ENCODE measurements at regions not wholly inside any gene's neighbourhood (a gene's known extent, or its start where the extent isn't known, plus 50 kb on each side); places are given as distances from the start of the nearest gene placed in this dataset.

- Mint-ChIP-seq H3K27me3 (no peaks in the 10 kb centered on the region), H3K4me3 (no peak overlapping the region), H3K27ac (no peak overlapping the region), H3K36me3 (ENCODE audit: insufficient read depth) (no peaks in the 10 kb centered on the region), H3K4me1 (ENCODE audit: low read depth in 2 of 2) (no peaks in the 10 kb centered on the region), H3K9me3 (peaks cover 6 to 25% of the 10 kb centered on the region in 2 donors)
- ATAC-seq (replicated peaks) (no peak), DNase-seq (no peak)
Observed at GRCh38 chr6:91781946-91782345, 1195.1 kb upstream of the MAP3K7 start.

GRCh38 chr6:91780270-91780669, 1193.4 kb upstream of the MAP3K7 start:
- no peaks in the 10 kb centered on the region for H3K27me3 Mint-ChIP-seq
- H3K4me1 Mint-ChIP-seq (ENCODE audit: low read depth in 2 of 2), result no peaks in the 10 kb centered on the region
- H3K36me3 Mint-ChIP-seq (ENCODE audit: insufficient read depth), result no peaks in the 10 kb centered on the region
- no peak overlapping the region for H3K4me3 Mint-ChIP-seq
- DNase-seq (no peak), ATAC-seq (replicated peaks) (no peak)
- peaks cover 10 to 23% of the 10 kb centered on the region in 2 donors for H3K9me3 Mint-ChIP-seq
- H3K27ac Mint-ChIP-seq, result no peak overlapping the region

- Mint-ChIP-seq H3K9me3 (peaks cover 0 to 8% of the 10 kb centered on the region in 2 donors), H3K36me3 (ENCODE audit: insufficient read depth) (no peaks in the 10 kb centered on the region), H3K4me1 (ENCODE audit: low read depth in 2 of 2) (no peaks in the 10 kb centered on the region), H3K4me3 (no peak overlapping the region), H3K27me3 (no peaks in the 10 kb centered on the region), H3K27ac (no peak overlapping the region)
- DNase-seq (no peak), ATAC-seq (replicated peaks) (no peak)
Observed at GRCh38 chr6:91761621-91762020, 1174.7 kb upstream of the MAP3K7 start.

- H3K27me3 Mint-ChIP-seq, result no peaks in the 10 kb centered on the region
- no peaks in the 10 kb centered on the region for H3K36me3 Mint-ChIP-seq (ENCODE audit: insufficient read depth)
- H3K4me1 Mint-ChIP-seq (ENCODE audit: low read depth in 2 of 2), result no peaks in the 10 kb centered on the region
- H3K4me3 Mint-ChIP-seq, result no peak overlapping the region
- peaks cover 0 to 10% of the 10 kb centered on the region in 2 donors for H3K9me3 Mint-ChIP-seq
- ATAC-seq (replicated peaks) (no peak), DNase-seq (no peak)
- no peak overlapping the region for H3K27ac Mint-ChIP-seq
Observed at GRCh38 chr6:91754691-91755090, 1167.8 kb upstream of the MAP3K7 start.

- no peaks in the 10 kb centered on the region for H3K4me1 Mint-ChIP-seq (ENCODE audit: low read depth in 2 of 2)
- H3K27ac Mint-ChIP-seq, result no peak overlapping the region
- H3K36me3 Mint-ChIP-seq (ENCODE audit: insufficient read depth), result no peaks in the 10 kb centered on the region
- H3K9me3 Mint-ChIP-seq, result peaks cover 0 to 10% of the 10 kb centered on the region in 2 donors
- DNase-seq, result no peak
- no peak overlapping the region for H3K4me3 Mint-ChIP-seq
- no peaks in the 10 kb centered on the region for H3K27me3 Mint-ChIP-seq
- no peak for ATAC-seq (replicated peaks)
Observed at GRCh38 chr6:91751526-91751925, 1164.7 kb upstream of the MAP3K7 start.

- Mint-ChIP-seq H3K9me3 (peaks cover 3 to 7% of the 10 kb centered on the region in 2 donors), H3K27me3 (no peaks in the 10 kb centered on the region), H3K4me3 (no peak overlapping the region), H3K27ac (no peak overlapping the region), H3K4me1 (ENCODE audit: low read depth in 2 of 2) (no peaks in the 10 kb centered on the region), H3K36me3 (ENCODE audit: insufficient read depth) (no peaks in the 10 kb centered on the region)
- ATAC-seq (replicated peaks), result no peak
- DNase-seq, result no peak
Observed at GRCh38 chr6:91744566-91744965, 1157.7 kb upstream of the MAP3K7 start.

GRCh38 chr6:91743756-91744155, 1156.9 kb upstream of the MAP3K7 start:
- Mint-ChIP-seq H3K27me3 (no peaks in the 10 kb centered on the region), H3K4me3 (no peak overlapping the region), H3K27ac (no peak overlapping the region), H3K9me3 (peaks cover under 1 to 7% of the 10 kb centered on the region in 2 donors), H3K4me1 (ENCODE audit: low read depth in 2 of 2) (no peaks in the 10 kb centered on the region), H3K36me3 (ENCODE audit: insufficient read depth) (no peaks in the 10 kb centered on the region)
- DNase-seq, result no peak
- ATAC-seq (replicated peaks), result no peak

GRCh38 chr6:91731939-91732338, 1145.1 kb upstream of the MAP3K7 start:
- DNase-seq (no peak), ATAC-seq (replicated peaks) (no peak)
- Mint-ChIP-seq H3K27me3 (no peaks in the 10 kb centered on the region), H3K4me3 (no peak overlapping the region), H3K9me3 (peaks cover 11% of the 10 kb centered on the region in 2 donors), H3K4me1 (ENCODE audit: low read depth in 2 of 2) (no peaks in the 10 kb centered on the region), H3K36me3 (ENCODE audit: insufficient read depth) (no peaks in the 10 kb centered on the region), H3K27ac (no peak overlapping the region)

- Mint-ChIP-seq H3K36me3 (ENCODE audit: insufficient read depth) (no peaks in the 10 kb centered on the region), H3K9me3 (peaks cover 11% of the 10 kb centered on the region in 2 donors), H3K4me3 (no peak overlapping the region), H3K27ac (no peak overlapping the region), H3K27me3 (no peaks in the 10 kb centered on the region), H3K4me1 (ENCODE audit: low read depth in 2 of 2) (no peaks in the 10 kb centered on the region)
- DNase-seq, result no peak
- no peak for ATAC-seq (replicated peaks)
Observed at GRCh38 chr6:91730710-91731109, 1143.8 kb upstream of the MAP3K7 start.

GRCh38 chr6:91720324-91720723, 1133.5 kb upstream of the MAP3K7 start:
- H3K27me3 Mint-ChIP-seq, result no peaks in the 10 kb centered on the region
- H3K4me3 Mint-ChIP-seq, result no peak overlapping the region
- H3K36me3 Mint-ChIP-seq (ENCODE audit: insufficient read depth), result no peaks in the 10 kb centered on the region
- DNase-seq (no peak), ATAC-seq (replicated peaks) (no peak)
- H3K9me3 Mint-ChIP-seq, result peaks cover 0 to 4% of the 10 kb centered on the region in 2 donors
- no peak overlapping the region for H3K27ac Mint-ChIP-seq
- H3K4me1 Mint-ChIP-seq (ENCODE audit: low read depth in 2 of 2), result no peaks in the 10 kb centered on the region

GRCh38 chr6:91719414-91719813, 1132.5 kb upstream of the MAP3K7 start:
- no peak overlapping the region for H3K4me3 Mint-ChIP-seq
- no peaks in the 10 kb centered on the region for H3K4me1 Mint-ChIP-seq (ENCODE audit: low read depth in 2 of 2)
- H3K27me3 Mint-ChIP-seq, result no peaks in the 10 kb centered on the region
- no peak for ATAC-seq (replicated peaks)
- H3K36me3 Mint-ChIP-seq (ENCODE audit: insufficient read depth), result no peaks in the 10 kb centered on the region
- H3K27ac Mint-ChIP-seq, result no peak overlapping the region
- peaks cover 0 to 4% of the 10 kb centered on the region in 2 donors for H3K9me3 Mint-ChIP-seq
- no peak for DNase-seq

GRCh38 chr6:91718198-91718597, 1131.3 kb upstream of the MAP3K7 start:
- H3K27ac Mint-ChIP-seq, result no peak overlapping the region
- ATAC-seq (replicated peaks) (no peak), DNase-seq (no peak)
- no peak overlapping the region for H3K4me3 Mint-ChIP-seq
- H3K9me3 Mint-ChIP-seq, result peaks cover 2% of the 10 kb centered on the region in 2 donors
- H3K36me3 Mint-ChIP-seq (ENCODE audit: insufficient read depth), result no peaks in the 10 kb centered on the region
- H3K27me3 Mint-ChIP-seq, result no peaks in the 10 kb centered on the region
- no peaks in the 10 kb centered on the region for H3K4me1 Mint-ChIP-seq (ENCODE audit: low read depth in 2 of 2)

GRCh38 chr6:91717094-91717493, 1130.2 kb upstream of the MAP3K7 start:
- Mint-ChIP-seq H3K4me1 (ENCODE audit: low read depth in 2 of 2) (no peaks in the 10 kb centered on the region), H3K9me3 (peaks cover 8% of the 10 kb centered on the region in 2 donors), H3K27ac (no peak overlapping the region), H3K4me3 (no peak overlapping the region), H3K27me3 (no peaks in the 10 kb centered on the region), H3K36me3 (ENCODE audit: insufficient read depth) (no peaks in the 10 kb centered on the region)
- DNase-seq, result no peak
- ATAC-seq (replicated peaks), result no peak

GRCh38 chr6:91716361-91716760, 1129.5 kb upstream of the MAP3K7 start:
- Mint-ChIP-seq H3K27me3 (no peaks in the 10 kb centered on the region), H3K4me3 (no peak overlapping the region), H3K36me3 (ENCODE audit: insufficient read depth) (no peaks in the 10 kb centered on the region), H3K9me3 (peaks cover 8 to 11% of the 10 kb centered on the region in 2 donors), H3K27ac (no peak overlapping the region), H3K4me1 (ENCODE audit: low read depth in 2 of 2) (no peaks in the 10 kb centered on the region)
- ATAC-seq (replicated peaks), result no peak
- no peak for DNase-seq

All from effector memory CD8-positive, alpha-beta T cell (primary cell).